Testis (tissue), 2 donors: ENCODE measurements at regions not wholly inside any gene's neighbourhood (a gene's known extent, or its start where the extent isn't known, plus 50 kb on each side); places are given as distances from the start of the nearest gene placed in this dataset.

Experiments used
- CTCF ChIP-seq, 3 experiments: fragments of 450-650 bp in 2 of 3; fragments of 200-600 bp in 1 of 3; sonication (generic) in 1 of 3; IDR thresholded peaks; one replicate each; pipeline ENCODE4 v1.5.1; 2016 to 2019; ENCODE audit warnings: antibody characterized with exemption in 3 of 3, mild to moderate bottlenecking in 2 of 3, moderate library complexity in 1 of 3
- POLR2A ChIP-seq: fragments of 450-650 bp; IDR thresholded peaks from one replicate; pipeline ENCODE4 v1.6.1; 2017; ENCODE audit warnings: antibody characterized with exemption, mild to moderate bottlenecking, moderate library complexity

DNA sequence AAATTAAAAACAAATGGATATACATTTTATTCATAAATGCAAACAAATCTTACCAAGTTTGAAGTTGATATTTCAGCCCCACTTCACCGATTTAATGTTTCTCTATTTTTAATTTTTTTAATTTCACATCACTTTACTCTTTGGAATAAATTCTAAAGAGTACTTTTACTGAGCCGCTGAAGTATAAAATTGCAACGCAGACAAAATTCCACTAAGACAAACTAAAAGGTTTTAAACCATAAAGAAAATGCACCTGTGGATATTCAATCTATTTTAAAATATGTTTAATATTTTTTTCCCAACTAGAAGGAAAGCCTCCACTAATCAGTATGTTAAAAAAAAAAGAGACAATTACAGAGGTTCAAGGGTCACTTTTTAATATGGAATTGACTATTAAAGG, 1073.9 kb upstream of the CRIM1 start:
- TF ChIP-seq CTCF (IDR thresholded peaks at IDR 0.05) (no peak), POLR2A (no peak)
